GM12873 (cell line): ENCODE measurements at regions not wholly inside any gene's neighbourhood (a gene's known extent, or its start where the extent isn't known, plus 50 kb on each side); places are given as distances from the start of the nearest gene placed in this dataset.

Experiments
- CTCF ChIP-seq: IDR thresholded peaks from 2 replicates; pipeline ENCODE4 v1.5.1; 2012; ENCODE audit warnings: low read depth, mild to moderate bottlenecking, moderate library complexity, low read length, control low read depth; ENCODE audit not compliant: insufficient read depth; ENCODE audit errors: missing control alignments

GRCh38 chr10:78358351-78358750, 324.7 kb downstream of the RPS24 start:
- no peak for TF ChIP-seq CTCF

DNA sequence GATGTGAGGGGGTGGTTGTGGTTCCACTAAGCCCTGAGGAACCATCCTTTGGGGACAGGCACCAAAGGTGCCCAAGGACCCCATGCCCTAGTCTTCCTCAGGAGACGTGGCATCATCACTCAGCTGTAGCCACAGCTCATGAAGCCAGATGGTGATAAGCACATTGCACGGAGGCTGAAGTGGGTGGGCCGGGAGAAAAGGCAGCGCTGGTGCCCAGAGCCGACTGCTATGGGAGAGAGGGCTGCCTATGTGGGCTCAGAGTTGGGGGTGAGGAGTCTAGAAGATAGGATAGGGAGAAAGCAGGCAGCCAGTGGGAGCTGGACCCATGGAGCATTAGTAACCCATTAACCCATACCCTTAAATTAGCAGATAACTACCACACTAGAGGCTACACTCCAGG, 325.3 kb downstream of the RPS24 start:
- no peak for TF ChIP-seq CTCF

DNA sequence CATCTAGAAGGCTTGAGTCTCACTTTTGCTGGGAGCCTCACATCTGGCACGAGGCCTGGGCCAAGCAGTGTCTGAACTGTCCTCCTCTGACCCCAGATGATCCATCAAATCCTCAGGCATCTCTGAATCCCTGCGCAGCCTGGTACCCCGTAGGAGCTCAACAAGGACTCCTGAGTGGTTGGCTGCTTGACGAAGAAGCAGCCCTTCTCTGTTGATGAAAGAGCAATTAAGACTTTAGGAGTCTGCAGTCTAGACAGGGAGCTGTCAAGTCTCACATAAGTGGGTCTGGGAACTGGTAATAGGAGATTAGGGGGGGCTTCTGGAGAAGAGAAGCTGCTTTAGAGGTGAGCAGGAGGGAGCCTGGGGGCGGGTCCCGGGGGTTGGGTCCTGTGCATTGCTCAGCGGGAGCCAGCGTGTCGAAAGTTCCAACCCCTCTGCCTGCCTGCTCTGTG, 326.0 kb downstream of the RPS24 start:
- no peak for TF ChIP-seq CTCF

- no peak for TF ChIP-seq CTCF
Observed at GRCh38 chr10:78360284-78360683, 326.6 kb downstream of the RPS24 start.

- no peak for TF ChIP-seq CTCF
Observed at GRCh38 chr10:78361031-78361430, 327.4 kb downstream of the RPS24 start.

- no peak for TF ChIP-seq CTCF
Observed at GRCh38 chr10:78362406-78363022, 328.9 kb downstream of the RPS24 start.

GRCh38 chr10:78363190-78363589, 329.5 kb downstream of the RPS24 start:
- TF ChIP-seq CTCF, result no peak
